GM21367 (cell line): ENCODE measurements at regions not wholly inside any gene's neighbourhood (a gene's known extent, or its start where the extent isn't known, plus 50 kb on each side); places are given as distances from the start of the nearest gene placed in this dataset.

Source experiments
- ATAC-seq: cut with Tn5 transposase; IDR thresholded peaks from one replicate; pipeline ENCODE4 v1.9.1; 2021; ENCODE audit not compliant: unreplicated experiment

DNA sequence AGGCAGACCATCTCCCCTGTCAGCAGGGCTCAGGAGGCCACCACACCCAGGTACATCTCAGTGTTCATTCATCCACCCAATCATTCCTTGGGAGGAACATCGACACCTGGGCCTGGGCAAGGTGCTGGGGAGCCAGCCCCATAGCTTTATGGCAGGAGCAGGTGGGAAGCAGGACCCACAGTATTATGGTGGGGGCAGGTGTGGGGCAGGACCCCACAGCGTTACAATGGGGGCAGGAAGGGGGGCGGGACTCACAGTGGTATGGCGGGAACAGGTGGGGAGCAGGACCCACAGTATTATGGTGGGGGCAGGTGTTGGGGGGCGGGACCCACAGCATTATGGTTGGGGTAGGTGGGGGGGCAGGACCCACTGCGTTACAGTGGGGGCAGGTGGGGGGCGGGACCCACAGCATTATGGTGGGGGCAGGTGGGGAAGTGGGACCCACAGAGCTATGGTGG is 128.9 kb upstream of the HS6ST1 start:
- ATAC-seq: no peak

DNA sequence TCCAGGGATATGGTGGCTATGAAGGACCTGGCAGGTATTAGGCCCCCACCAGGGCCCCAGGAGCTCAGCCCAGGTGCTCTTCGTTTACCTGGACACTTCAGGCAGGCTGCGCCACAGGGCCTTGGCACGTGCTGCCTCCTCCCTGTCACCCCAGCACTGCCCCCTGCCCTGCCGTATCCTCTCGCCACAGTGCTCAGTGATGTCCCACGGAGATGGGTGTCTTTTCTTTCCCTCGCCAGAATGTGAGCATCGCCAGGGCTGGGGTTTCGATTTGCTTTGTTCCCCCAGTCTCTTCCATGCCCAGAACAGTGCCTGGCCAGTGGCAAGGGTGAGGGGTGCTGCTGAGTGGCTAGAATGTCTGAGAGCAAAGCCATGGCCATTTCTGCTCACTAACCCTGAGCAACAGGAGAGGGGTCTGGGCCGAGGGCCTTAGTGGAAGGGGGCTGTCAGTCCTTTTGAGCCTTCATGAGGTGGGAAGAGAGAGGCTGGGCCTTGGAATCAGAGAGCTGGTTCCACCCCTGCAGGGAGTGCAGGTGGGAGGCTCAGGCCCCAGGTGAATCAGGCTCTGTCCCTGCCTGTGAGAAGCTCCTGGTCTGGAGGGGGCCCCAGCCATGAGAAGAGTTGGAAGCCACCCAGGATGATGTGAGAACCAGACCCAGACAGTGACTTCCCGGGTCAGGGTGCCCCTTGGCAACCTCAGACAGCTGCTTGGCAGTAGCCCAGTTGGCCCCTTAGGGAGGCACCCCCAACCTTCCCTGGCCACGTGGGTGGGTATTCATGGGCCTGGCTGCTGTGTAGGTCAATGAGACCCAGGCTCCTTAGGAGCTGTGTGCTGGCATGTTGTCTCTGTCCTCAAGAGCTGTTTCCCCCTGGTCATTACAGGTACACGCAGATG is 129.9 kb upstream of the HS6ST1 start:
- ATAC-seq: no peak

GRCh38 chr2:128449226-128450061 is 130.8 kb upstream of the HS6ST1 start:
- ATAC-seq: no peak

DNA sequence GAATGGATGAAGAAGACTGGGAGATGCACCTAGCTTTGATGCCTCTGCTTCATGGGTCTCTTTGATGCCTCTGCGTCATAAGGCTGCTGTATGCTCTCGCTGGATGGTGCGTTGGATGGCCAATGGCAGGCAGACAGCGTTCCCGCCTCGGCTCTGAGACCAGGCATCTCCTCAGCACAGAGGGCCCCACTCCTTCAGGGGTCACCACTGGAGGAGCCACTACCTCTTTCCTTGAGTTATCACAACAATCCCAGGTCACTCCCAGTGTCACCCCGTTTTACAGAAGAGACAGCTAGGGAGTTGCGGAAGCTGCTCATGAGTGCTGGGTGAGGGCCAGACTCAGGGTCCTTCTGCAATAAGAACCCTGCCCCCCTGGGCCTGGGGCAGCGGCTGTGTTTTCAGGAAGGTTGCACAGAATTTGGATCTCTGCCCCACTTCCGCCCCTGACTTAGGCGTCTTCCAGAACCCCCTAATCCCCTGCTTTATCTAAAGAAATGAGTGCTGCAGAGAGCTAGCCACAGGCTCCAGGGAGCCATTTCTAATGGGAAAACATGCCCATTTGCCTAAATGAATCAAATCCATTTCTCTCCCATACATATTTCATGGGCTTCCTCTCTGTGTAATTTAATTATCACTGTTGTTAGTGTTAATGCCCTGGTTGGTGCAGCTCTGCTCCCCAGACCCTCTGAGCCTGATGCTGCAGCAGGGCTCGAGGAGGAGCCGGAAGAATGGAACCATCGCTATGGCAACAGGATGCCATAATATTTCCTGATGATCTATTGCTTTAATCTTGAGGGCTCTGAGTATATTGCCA is 131.8 kb upstream of the HS6ST1 start:
- ATAC-seq: no peak

GRCh38 chr2:128451084-128452023 is 132.7 kb upstream of the HS6ST1 start:
- no peak for ATAC-seq

DNA sequence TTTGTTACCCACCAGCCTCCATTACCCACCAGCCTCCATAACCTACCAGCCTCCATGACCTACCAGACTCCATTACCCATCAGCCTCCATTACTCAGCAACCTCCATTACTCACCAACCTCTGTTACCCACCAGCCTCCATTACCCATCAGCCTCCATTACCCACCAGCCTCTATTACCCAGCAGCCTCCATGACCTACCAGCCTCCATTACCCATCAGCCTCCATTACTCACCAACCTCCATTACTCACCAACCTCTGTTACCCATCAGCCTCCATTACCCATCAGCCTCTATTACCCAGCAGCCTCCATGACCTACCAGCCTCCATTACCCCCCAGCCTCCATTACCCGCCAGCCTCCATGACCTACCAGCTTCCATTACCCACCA is 133.3 kb upstream of the HS6ST1 start:
- no peak for ATAC-seq

- no peak for ATAC-seq
These were observed 134.2 kb upstream of the HS6ST1 start for GRCh38 chr2:128452536-128453530.

- ATAC-seq: no peak
These were observed 136.5 kb upstream of the HS6ST1 start for GRCh38 chr2:128454980-128455720.

GRCh38 chr2:128455721-128456050 is 137.0 kb upstream of the HS6ST1 start:
- ATAC-seq: no peak

DNA sequence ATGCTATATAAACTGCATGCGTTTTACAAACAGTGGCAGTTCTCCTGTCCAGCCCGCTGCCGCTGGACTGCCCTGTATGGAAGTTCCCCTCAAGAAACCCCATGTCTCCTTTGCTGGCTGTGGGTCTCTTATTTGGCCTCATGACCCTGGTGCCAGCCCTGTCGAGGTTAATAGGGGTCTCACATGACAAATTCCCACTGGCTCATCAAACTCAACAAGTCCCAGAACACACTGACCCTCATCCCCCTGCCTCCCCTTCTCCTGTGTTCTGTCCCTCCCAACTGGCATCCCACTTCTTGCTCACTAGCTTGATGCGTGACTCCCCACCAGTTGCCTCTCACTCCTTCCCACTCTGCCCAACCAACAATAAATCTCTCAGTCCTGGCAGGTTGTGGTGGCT is 137.6 kb upstream of the HS6ST1 start:
- no peak for ATAC-seq

- no peak for ATAC-seq
These were observed 138.4 kb upstream of the HS6ST1 start for GRCh38 chr2:128457006-128457604.

DNA sequence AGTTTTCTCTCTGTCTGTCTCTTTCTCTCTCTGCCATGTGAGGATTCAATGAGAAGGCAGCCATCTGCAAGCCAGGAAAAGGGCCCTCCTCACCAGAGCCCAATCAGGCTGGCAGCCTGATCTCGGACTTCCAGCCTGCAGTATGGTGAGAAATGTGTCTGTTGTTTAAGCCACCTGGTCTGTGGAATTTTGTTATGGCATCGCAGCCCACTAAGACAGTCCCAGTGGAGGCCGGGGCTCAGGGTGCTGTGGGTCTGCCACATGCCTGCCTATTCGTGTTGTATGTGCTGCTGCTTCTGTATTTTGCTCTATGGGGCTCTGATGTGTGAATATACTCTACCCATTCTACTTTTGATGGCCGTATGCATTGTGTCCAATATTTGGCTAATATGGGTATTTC is 139.0 kb upstream of the HS6ST1 start:
- no peak for ATAC-seq

- no peak for ATAC-seq
These were observed 139.8 kb upstream of the HS6ST1 start for GRCh38 chr2:128458505-128458904.

- no peak for ATAC-seq
These were observed 145.8 kb upstream of the HS6ST1 start for GRCh38 chr2:128464456-128464855.

- no peak for ATAC-seq
These were observed 146.8 kb upstream of the HS6ST1 start for GRCh38 chr2:128465246-128466170.

DNA sequence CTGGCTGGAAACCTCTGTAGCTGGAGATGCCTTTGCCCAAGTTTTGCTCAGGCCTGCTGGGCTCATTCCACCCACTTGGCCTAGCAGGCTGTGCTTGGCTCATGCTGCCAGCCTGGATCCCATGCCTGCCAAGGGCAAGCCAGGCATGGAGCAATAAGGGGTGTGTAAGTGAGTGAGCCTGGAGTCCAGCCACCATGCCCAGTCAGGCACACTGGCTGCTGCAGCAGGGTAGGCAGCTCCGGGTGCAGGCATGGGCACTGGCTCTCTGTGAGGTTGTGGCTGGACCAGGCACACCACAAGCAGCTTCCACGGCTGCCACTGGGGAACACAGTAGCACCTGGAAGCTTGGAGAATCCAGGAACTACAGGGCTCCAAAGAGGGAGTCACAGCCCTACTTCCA is 147.7 kb upstream of the HS6ST1 start:
- no peak for ATAC-seq

- no peak for ATAC-seq
These were observed 148.1 kb upstream of the HS6ST1 start for GRCh38 chr2:128466776-128467175.
